DOHH2 (cell line): ENCODE measurements at regions not wholly inside any gene's neighbourhood (a gene's known extent, or its start where the extent isn't known, plus 50 kb on each side); places are given as distances from the start of the nearest gene placed in this dataset.
"Not testable (repeated sequence)": the region's sequence is repeated elsewhere in the genome, so short reads cannot be mapped to it uniquely, and the experiment has no call there.

Source experiments
- H3F3A ChIP-seq: fragments of 200-600 bp; sonication (generic), shearing (Covaris generic); 2 replicates; pipeline ENCODE4 v1.6.0; 2016; ENCODE audit warnings: antibody characterized with exemption, mild to moderate bottlenecking; ENCODE audit not compliant: control insufficient read depth, insufficient read depth
- H3K27ac ChIP-seq: fragments of 200-600 bp; sonication (generic); 2 replicates; pipeline ENCODE4 v1.5.1; 2014; ENCODE audit warnings: low read depth, mild to moderate bottlenecking, low read length, moderate library complexity
- H3K27me3 ChIP-seq: fragments of 200-600 bp; sonication (generic); 2 replicates; pipeline ENCODE4 v1.6.1; 2014; ENCODE audit warnings: mild to moderate bottlenecking, low read length, mixed read lengths; ENCODE audit not compliant: control insufficient read depth
- H3K36me3 ChIP-seq: fragments of 200-600 bp; sonication (generic); 2 replicates; pipeline ENCODE4 v1.6.1; 2014; ENCODE audit warnings: mild to moderate bottlenecking, low read length, moderate library complexity, mixed read lengths; ENCODE audit not compliant: control insufficient read depth
- H3K4me1 ChIP-seq: fragments of 200-600 bp; sonication (generic); 2 replicates; pipeline ENCODE4 v1.6.1; 2014; ENCODE audit warnings: mild to moderate bottlenecking, low read length, mixed read lengths; ENCODE audit not compliant: control insufficient read depth
- H3K4me2 ChIP-seq: fragments of 200-600 bp; sonication (generic); 2 replicates; pipeline ENCODE4 v1.6.0; 2014; ENCODE audit warnings: mild to moderate bottlenecking, low read length, moderate library complexity
- H3K4me3 ChIP-seq: fragments of 200-600 bp; sonication (generic); 2 replicates; pipeline ENCODE4 v1.5.1; 2014; ENCODE audit warnings: mild to moderate bottlenecking, low read length, mixed read lengths
- H3K79me2 ChIP-seq: fragments of 200-600 bp; sonication (generic); 2 replicates; pipeline ENCODE4 v1.6.1; 2014; ENCODE audit warnings: mild to moderate bottlenecking, low read length, mixed read lengths; ENCODE audit not compliant: control insufficient read depth
- H3K9me2 ChIP-seq: fragments of 200-600 bp; sonication (generic); replicated peaks from 2 replicates; pipeline ENCODE4 v1.6.1; 2014; ENCODE audit warnings: mild to moderate bottlenecking, low read length, mixed read lengths; ENCODE audit not compliant: control insufficient read depth
- H3K9me3 ChIP-seq: fragments of 200-600 bp; sonication (generic); 2 replicates; pipeline ENCODE4 v1.6.1; 2014; ENCODE audit warnings: antibody characterized with exemption, low read length, mixed read lengths; ENCODE audit not compliant: control insufficient read depth, insufficient read depth
- H4K20me1 ChIP-seq: fragments of 200-600 bp; sonication (generic); 2 replicates; pipeline ENCODE4 v1.6.0; 2014; ENCODE audit warnings: low read depth, mild to moderate bottlenecking, antibody characterized with exemption, low read length, moderate library complexity; ENCODE audit not compliant: control insufficient read depth, insufficient read depth
- CTCF ChIP-seq: fragments of 200-600 bp; sonication (generic); IDR thresholded peaks from one replicate; pipeline ENCODE4 v1.5.1; 2014; ENCODE audit warnings: antibody characterized with exemption, mild to moderate bottlenecking, low read depth, low read length; ENCODE audit not compliant: poor library complexity, severe bottlenecking
- EZH2phosphoT487 ChIP-seq: fragments of 200-600 bp; sonication (generic); IDR thresholded peaks from 2 replicates; pipeline ENCODE4 v1.6.1; 2017; ENCODE audit warnings: borderline replicate concordance, mild to moderate bottlenecking, antibody characterized with exemption, low read length, moderate library complexity, mixed read lengths

GRCh38 chr4:24179201-24179840, 289.5 kb upstream of the PPARGC1A start:
- Histone ChIP-seq H3K36me3 (no peaks in the 10 kb centered on the region), H3K79me2 (no peaks in the 10 kb centered on the region), H3K9me3 (no peaks in the 10 kb centered on the region), H3K4me3 (no peak overlapping the region), H3K9me2 (no peaks in the 10 kb centered on the region), H3K27me3 (no peaks in the 10 kb centered on the region), H3K4me2 (no peak overlapping the region), H3K27ac (no peak overlapping the region), H4K20me1 (no peaks in the 10 kb centered on the region), H3F3A (no peaks in the 10 kb centered on the region), H3K4me1 (no peaks in the 10 kb centered on the region)
- no peak for TF ChIP-seq CTCF
- no peak for TF ChIP-seq EZH2phosphoT487

DNA sequence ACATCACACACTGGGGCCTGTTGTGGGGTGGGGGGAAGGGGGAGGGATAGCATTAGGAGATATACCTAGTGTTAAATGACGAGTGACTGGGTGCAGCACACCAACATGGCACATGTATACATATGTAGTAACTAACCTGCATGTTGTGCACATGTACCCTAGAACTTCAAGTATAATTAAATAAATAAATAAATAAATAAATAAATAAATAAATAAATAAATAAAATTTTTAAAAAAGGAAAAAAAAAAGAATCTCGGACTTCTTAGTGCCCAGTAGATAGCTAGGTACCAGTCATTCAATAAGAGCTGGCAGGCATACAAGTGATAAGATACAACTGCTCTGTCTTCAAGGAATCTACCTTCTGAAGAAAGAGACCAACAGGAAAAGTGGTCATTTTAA, 287.6 kb upstream of the PPARGC1A start:
- not testable (repeated sequence) for H3F3A ChIP-seq, H3K79me2 ChIP-seq, H3K4me3 ChIP-seq, H3K9me2 ChIP-seq, H3K4me1 ChIP-seq, H3K27ac ChIP-seq, H3K36me3 ChIP-seq, H3K4me2 ChIP-seq, H3K9me3 ChIP-seq, H3K27me3 ChIP-seq, H4K20me1 ChIP-seq

DNA sequence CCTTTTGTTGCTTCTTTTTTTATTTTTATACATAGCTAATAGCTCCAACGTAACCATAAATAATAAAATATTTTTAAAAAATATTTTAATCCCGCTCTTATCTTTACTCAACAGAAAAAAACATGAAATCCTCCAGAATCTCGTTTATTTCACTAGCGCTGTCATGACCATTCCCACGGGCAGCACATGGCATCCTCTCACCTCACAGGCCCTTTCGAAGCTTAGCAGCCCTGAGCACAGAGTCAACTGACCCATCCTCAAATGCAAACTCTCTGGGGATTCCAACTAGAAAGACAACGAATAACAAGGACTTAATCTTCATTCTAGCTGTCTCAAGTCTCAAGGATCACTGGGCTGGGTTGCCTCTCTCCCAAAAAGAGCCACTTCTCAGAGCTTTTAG, 285.9 kb upstream of the PPARGC1A start:
- H3K27ac ChIP-seq = no peak overlapping the region
- H3K4me2 ChIP-seq = no peak overlapping the region
- no peaks in the 10 kb centered on the region for H3K9me2 ChIP-seq
- H3K4me3 ChIP-seq = no peak overlapping the region
- H3K27me3 ChIP-seq = no peaks in the 10 kb centered on the region
- TF ChIP-seq EZH2phosphoT487 (no peak), CTCF (no peak)
- no peaks in the 10 kb centered on the region for H4K20me1 ChIP-seq
- H3K4me1 ChIP-seq = no peaks in the 10 kb centered on the region
- no peaks in the 10 kb centered on the region for H3K36me3 ChIP-seq
- no peaks in the 10 kb centered on the region for H3K9me3 ChIP-seq
- H3F3A ChIP-seq = no peaks in the 10 kb centered on the region
- no peaks in the 10 kb centered on the region for H3K79me2 ChIP-seq

DNA sequence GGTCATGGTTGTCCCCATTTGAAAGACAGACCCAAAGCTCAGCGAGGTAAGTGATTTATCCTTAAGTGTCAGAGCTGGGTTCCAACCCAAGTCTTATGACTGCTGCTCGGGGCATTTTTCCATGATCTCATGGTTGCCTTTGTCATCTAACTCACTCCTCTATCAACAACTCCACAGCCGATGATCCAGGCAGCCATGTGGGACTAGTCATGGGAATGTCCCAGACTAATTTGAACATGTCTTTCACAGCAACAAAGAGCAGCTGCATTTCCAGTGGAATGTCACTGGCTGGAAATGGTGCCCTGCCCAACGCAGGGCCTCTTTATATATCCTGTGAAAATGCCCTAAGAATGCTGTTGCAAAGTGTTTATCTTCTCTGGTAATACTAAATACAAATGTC, 284.8 kb upstream of the PPARGC1A start:
- Histone ChIP-seq H3K36me3 (no peaks in the 10 kb centered on the region), H4K20me1 (no peaks in the 10 kb centered on the region), H3K4me3 (no peak overlapping the region), H3K4me1 (no peaks in the 10 kb centered on the region), H3K79me2 (no peaks in the 10 kb centered on the region), H3K27ac (no peak overlapping the region), H3K4me2 (no peak overlapping the region), H3F3A (no peaks in the 10 kb centered on the region), H3K9me3 (no peaks in the 10 kb centered on the region), H3K27me3 (no peaks in the 10 kb centered on the region), H3K9me2 (no peaks in the 10 kb centered on the region)
- TF ChIP-seq CTCF = no peak
- no peak for TF ChIP-seq EZH2phosphoT487
